SU-DHL-6 (cell line): ENCODE measurements at regions not wholly inside any gene's neighbourhood (a gene's known extent, or its start where the extent isn't known, plus 50 kb on each side); places are given as distances from the start of the nearest gene placed in this dataset.

Experiments used
- EZH2phosphoT487 ChIP-seq: fragments of 200-600 bp; sonication (generic), shearing (Covaris generic); conservative IDR thresholded peaks from 2 replicates; pipeline ENCODE4 v1.6.1; 2018; ENCODE audit warnings: mild to moderate bottlenecking, antibody characterized with exemption, low read length, moderate library complexity, mixed read lengths
- TF ChIP-seq, protein P1 (sequence below): fragments of 200-600 bp; sonication (generic); IDR thresholded peaks from one replicate; pipeline ENCODE4 v1.5.1; 2017; ENCODE audit warnings: antibody characterized with exemption, mild to moderate bottlenecking, low read length, moderate library complexity; ENCODE audit not compliant: insufficient read depth, poor library complexity, severe bottlenecking

DNA sequence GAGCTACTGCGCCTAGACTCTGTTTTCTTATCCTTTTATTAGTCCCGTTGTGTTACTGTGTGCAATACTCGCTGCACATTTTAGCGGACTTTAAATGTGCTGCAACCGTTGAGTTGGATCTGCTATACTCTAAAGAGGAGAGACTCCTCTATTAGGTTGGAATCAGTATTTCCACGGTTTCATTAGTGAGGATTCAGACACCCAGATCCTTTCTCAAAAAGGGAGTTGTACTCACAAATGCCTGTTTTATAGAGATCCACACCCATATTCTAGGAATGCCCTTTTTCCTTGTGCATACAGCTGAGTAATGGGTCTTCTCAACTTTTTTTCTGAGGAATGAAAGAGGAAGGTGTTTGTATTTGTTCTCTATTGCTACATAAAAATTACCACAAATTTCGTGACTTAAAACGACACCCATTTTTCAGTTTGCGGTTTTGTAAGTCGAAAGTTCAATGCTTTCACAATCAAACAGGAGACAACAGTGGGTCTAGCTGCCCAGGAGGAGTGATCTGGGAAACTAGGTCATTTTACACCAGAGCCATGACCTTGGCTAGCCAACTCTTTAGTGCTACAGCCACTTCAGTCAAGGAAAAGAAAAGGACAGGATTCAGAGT is 52.8 kb upstream of the SLC44A1 start:
- TF ChIP-seq, protein P1, sequence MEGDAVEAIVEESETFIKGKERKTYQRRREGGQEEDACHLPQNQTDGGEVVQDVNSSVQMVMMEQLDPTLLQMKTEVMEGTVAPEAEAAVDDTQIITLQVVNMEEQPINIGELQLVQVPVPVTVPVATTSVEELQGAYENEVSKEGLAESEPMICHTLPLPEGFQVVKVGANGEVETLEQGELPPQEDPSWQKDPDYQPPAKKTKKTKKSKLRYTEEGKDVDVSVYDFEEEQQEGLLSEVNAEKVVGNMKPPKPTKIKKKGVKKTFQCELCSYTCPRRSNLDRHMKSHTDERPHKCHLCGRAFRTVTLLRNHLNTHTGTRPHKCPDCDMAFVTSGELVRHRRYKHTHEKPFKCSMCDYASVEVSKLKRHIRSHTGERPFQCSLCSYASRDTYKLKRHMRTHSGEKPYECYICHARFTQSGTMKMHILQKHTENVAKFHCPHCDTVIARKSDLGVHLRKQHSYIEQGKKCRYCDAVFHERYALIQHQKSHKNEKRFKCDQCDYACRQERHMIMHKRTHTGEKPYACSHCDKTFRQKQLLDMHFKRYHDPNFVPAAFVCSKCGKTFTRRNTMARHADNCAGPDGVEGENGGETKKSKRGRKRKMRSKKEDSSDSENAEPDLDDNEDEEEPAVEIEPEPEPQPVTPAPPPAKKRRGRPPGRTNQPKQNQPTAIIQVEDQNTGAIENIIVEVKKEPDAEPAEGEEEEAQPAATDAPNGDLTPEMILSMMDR: no peak
- TF ChIP-seq EZH2phosphoT487: no peak
